GM19025 (cell line): ENCODE measurements at regions not wholly inside any gene's neighbourhood (a gene's known extent, or its start where the extent isn't known, plus 50 kb on each side); places are given as distances from the start of the nearest gene placed in this dataset.

Source experiments
- ATAC-seq: cut with Tn5 transposase; IDR thresholded peaks from one replicate; pipeline ENCODE4 v1.9.1; 2021; ENCODE audit warnings: mild to moderate bottlenecking, low read depth, moderate library complexity; ENCODE audit not compliant: unreplicated experiment

GRCh38 chr14:51307551-51307950, 67.5 kb downstream of the TMX1 start:
- no peak for ATAC-seq

- ATAC-seq = no peak
Measured at GRCh38 chr14:51308866-51309265, 68.8 kb downstream of the TMX1 start.

- no peak for ATAC-seq
Measured at GRCh38 chr14:51310505-51310944, 70.5 kb downstream of the TMX1 start.

DNA sequence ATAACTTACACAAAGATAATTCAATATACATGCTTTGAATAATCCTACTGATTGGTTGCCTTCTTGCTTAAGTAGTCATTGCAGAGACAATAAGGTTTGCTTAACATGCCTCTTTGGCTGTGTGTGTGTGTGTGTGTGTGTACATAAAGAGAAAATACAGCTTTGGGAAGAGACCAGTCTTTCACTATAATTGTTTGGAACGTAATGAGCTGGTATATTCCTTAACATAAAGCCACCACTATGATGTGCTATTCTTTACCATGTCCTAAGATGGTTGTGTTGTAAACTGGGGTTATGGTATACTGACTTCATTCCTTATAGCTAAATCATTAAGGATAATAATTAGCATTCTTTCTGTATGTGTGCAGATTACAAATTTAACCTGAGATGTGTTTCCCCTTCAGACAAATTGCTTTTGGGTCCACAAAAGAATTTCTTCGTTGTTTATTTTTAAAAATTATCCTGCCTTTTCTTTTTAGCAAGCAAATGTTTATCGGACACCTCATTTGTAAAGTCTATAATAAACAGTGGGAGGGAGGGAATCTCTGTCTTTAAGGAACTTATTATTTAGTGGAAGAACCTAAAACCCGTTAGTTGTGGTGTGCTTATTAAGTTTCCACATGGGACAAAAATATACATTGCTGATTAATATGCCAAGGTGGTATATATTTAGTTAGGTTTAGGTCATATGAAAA, 74.4 kb downstream of the TMX1 start:
- no peak for ATAC-seq

DNA sequence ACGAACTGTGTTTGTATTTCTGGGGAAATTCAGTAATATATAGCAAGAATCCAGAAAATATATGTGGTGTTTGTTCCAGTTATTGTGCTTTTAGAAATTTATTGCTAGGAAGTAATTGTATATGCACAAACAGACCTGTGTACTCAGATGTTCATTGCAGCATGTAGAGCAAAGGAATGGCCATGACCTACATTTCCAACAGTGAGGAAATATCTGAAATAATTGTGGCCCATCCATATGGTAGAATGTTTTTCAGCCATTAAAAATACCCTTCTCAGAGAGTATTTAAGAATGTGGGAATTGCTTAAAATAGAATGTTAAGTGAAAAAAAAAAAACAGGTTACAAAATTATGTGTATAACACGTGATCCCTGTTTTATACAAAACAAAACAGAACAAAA, 77.3 kb downstream of the TMX1 start:
- ATAC-seq = no peak

- ATAC-seq = no peak
Measured at GRCh38 chr14:51318813-51319597, 79.0 kb downstream of the TMX1 start.

DNA sequence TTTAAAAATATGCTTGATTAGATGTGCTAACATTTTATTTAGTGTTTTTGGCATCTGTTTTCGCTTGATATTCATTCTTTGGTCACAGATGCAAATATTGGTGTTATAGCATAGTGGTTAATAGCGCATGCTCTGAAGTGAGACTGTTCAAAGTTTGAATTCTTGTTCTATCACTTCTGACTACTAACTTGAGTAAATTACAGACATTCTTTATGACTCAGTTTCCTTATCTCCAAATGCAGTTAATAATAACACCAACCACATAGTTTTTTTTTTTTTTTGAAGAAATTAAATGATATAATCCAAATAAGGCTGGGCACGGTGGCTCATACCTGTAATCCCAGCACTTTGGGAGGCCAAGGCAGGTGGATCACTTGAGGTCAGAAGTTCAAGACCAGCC, 81.0 kb downstream of the TMX1 start:
- ATAC-seq = no peak

DNA sequence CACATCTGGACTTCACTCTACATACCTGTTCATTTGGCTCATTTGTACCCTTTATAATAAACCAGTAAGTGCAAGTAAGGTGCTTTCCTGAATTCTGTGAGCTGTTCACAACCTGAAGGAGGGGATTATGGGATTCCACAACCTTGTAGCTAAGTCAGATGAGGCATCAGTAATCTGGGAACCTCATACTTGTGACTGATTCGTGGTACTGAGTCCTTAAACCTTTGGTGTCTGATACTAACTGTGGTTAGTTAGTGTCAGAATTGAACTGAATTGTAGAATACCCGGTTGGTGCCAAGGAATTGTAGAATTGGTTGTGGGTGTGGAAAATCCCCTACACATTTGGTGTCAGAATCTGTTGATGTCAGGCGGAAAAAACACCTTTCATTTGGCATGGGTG, 83.4 kb downstream of the TMX1 start:
- no peak for ATAC-seq

DNA sequence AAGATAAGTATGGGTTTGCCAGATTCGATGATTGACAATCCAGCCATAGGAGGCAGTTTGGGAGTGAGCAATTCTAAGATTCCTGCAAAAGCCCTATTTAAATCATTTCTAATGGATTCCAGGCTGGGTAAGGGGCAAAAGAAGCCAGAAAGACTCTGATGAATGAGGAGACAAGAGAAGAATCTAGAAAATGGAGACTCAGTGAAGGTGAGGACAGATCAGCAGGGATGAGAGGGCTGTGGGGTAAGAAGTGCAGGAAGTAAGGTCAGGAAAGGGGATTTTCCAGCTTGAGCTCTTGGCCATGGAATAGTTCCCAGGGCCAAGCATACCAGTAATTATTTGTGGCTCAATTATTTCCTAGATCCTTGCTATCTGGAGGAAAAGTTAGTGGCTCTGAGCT, 87.3 kb downstream of the TMX1 start:
- no peak for ATAC-seq

DNA sequence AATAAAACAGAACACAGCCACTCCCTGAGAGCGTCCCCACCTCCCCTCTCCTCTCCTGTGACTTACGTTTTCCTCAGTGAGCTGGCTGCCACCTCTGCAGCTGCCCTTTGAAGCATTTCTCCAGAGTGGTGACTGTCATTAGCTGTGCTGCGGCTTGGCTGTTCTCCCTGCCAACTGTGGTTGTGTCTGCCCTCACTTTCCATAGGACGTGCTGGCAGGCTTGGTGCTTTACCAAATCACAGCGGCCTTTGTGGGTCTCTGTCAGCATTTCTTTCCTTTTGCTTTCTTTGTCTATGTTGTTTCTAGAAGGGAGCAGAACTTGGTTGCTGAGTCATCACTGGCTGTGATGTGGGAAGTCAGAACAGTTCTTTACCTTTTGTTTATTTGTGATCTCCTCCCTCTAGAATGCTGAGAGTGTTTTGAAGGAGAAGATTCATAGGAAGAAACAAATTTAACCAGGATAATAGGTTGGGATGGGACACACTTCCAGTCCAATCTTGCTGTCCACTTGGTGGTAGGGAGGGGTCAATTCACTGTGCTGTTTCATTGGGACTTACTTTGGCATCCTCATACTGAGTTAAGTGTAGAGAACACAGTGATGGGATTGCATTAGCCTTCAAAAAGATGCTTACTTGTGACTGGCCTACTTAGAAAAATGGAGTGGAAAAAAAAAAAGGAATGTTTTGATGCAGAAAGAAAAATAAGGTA, 88.2 kb downstream of the TMX1 start:
- no peak for ATAC-seq

GRCh38 chr14:51328772-51329353, 88.8 kb downstream of the TMX1 start:
- ATAC-seq = no peak

DNA sequence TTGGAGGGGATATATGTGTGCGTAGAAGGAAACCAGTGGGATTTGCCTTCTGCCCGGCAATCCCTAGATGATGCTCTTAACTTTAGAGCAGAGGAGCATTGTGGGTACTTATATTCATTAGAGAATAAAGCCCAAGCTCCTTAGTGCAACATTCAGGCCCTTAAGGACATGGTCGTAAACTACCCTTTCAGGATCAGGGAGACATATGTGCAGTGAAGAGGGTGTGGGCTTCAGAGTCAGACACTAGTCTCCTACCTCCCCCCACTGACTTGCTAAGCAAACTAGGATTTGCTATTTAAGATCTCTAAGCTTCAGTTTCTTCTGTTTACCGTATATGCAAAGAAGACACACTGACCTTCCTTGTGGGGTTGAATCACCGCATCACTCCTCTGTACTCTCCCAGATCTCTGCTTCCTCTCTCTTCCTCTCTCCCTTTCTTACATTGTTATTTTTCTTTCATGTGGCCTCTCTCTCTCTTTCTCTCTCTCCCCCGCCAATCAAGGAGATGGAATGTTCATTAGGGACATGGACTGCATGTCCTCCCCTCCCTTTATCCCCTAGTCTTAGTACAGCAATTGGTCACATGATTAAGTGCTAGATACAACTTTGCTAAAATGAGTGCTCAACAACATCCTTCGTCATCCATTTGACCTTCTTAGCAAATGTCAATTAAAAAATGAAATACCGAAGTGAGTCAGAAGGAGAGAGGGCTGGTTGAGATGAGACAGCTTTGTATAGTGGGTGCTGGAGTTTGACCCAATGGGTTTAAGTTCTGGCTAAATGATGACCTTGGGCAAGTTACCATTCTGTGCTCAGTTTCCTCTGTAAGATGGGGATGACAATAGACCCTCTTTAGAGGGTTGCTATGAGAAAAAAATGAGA, 91.7 kb downstream of the TMX1 start:
- ATAC-seq = no peak

GRCh38 chr14:51333299-51333698, 93.3 kb downstream of the TMX1 start:
- no peak for ATAC-seq

DNA sequence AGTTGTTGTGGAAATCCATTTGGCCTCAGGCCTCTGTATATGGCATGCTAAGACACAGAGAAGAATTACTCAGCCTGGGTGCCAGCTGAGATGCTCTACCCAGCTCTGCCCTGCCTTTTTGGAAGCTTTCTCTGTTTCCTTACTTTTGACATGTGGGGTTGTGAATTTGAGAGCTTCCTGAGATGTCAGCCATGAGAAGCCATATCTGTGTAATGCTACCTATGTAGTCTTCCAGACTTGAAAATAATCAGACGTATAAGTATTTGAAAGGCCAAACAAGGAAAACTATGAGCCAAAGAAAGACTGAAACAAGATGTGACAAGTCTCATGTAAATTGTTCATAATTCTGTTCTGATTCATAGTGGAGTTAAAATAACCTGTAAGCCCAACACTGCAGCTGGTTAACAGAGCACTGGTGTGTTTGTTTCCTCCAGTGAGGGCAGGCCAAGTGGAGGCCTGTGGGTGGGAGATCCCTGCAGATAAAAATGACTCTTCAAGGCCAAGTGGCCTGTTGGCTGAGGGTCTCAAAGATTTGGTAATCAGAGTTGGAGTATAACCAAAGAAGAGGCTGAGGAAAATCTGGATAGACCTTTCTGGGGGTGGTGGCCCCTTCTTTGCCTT, 94.0 kb downstream of the TMX1 start:
- no peak for ATAC-seq

DNA sequence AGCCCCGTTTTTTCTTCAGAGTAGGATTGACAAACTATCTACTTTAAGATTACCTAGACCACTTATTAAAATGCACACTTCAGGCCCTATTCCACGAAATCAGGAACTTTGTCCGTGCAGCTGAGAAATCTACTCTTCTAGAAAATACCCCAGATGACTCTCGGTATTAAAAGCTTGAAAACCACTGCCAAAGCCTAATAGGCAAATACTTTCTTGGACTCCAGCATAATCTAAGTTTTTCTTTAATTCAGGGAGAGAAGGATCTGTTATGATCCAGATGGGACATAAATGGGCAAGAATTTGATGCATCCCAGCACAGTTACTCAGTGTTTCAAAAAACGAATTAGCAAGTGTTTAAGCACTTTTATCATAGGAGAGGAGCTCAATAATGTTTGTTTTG, 94.5 kb downstream of the TMX1 start:
- ATAC-seq = no peak

GRCh38 chr14:51335531-51335930, 95.5 kb downstream of the TMX1 start:
- no peak for ATAC-seq

DNA sequence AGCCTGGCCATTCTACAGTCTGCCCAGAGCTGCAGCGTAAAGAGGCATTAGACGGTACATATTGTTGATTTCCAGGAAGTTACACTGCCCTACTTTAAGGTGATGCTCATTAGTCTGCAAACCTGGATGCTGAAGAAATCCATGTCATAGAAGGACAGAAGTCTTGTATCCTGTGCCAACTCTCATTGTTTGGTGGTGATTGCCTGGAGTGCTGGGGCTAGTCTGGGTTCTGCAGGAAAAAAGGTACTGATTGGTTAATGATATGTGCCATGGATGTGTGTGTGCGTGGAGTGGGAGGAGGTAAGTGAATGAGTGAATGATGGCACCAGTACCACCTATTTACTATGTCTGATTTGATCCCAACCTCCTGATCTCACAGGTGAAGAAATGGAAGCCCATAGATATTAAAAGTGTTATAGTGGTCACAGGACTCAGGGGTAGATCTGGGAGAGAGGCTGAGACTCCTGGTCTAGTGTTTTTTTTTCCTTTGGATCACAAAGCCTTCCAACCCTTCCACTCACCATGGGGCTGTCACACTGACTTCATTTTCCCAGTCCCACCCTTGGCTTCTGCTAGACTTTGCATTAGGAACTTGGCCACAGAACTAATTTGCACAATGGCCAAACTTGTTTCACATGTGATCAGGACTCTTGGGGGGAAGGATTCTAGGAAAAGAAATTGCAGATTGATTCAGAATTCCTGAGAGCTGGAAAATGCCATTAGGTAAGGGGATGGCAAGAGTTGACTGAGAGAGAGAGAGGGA, 96.1 kb downstream of the TMX1 start:
- no peak for ATAC-seq

- ATAC-seq = no peak
Measured at GRCh38 chr14:51336734-51337133, 96.7 kb downstream of the TMX1 start.

DNA sequence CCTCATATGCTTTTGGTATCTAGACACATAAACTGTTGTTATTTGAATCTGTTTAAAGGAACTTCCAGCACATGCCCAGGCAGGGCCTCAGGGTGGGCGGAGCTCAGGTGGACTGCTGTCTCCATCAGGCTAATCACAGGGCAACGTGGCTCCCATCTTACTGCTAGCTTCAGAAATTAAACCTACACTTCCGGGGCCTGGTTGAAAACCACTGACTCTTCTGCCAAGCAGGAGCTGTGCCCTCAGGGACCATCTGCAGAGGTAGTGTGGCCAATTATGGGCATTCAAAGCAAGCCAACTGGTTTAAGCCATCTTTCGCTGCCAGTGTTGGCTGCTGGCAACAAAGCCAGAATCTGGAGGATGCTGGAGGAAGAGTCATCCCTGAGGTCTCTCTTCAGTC, 97.5 kb downstream of the TMX1 start:
- no peak for ATAC-seq
